ENCODE measurements at regions not wholly inside any gene's neighbourhood (a gene's known extent, or its start where the extent isn't known, plus 50 kb on each side); places are given as distances from the start of the nearest gene placed in this dataset.
"Not testable (repeated sequence)": the region's sequence is repeated elsewhere in the genome, so short reads cannot be mapped to it uniquely, and the experiment has no call there.

DNA sequence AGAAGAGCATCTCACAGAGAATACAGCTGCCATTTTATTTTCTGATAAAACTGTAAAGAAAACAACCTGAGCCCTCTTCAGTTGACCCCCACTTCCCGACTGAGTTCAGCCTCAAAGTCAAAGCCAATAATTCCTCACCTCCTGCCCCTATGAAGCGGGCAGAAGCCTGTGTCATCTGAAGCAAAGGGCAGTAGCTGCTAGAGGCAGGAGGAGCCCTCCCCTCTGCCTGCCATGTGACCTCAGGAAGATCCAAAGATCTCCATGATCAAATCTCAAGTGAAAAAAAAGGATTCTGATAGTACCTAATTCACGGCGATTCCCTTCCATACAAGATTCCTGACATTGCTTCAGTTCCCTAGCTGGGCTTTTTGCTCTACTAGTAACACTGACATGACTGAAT lies 223.1 kb upstream of the CAND1 start:
- DNase-seq: no peak

DNA sequence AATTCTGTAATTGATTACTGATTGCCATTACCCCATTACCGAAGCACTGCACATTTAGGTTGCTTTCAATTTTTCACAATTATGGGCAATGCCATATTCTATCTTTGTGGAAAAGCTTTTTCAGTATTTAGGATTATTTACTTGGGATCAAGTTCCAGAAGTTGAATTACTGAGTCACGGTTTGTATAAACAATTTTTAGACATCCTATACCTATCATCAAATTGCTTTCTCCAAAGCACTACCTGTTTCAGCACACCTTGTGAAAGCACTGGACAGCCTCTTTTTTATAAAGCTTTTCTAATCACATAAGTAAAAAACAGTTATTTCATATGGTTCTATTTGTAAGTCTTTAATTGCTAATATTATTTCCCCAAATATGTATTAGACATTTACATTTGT lies 221.5 kb upstream of the CAND1 start:
- DNase-seq: no peak

DNA sequence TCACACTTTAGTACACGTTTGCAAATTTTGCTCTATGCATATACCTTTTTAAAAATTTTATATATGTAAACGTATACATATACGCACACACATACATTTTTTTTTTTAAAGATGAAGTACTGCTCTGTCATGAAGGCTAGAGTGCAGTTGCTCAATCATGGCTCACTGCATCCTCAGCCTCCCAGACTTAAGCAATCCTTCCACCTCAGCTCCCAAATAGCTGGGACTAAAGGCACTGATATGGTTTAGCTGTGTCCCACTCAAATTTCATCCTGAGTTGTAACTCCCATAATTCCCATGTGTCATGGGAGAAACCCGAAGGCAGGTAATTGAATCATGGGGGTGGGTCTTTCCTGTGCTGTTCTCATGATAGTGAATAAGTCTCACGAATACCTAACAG lies 220.8 kb upstream of the CAND1 start:
- DNase-seq: no peak

DNA sequence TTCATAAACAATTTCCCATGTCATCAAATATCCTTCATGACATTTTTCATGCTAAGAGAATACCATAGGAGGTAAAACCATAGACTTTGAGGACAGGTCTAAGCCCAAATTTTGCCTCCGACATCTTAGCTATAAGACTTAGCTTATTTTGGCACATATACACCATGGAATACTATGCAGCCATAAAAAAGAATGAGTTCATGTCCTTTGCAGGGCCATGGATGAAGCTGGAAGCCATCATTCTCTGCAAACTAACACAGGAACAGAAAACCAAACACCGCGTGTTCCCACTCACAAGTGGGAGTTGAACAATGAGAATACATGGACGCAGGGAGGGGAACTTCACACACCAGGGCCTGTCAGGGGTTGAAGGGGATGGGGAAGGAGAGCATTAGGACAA lies 220.0 kb upstream of the CAND1 start:
- DNase-seq: not testable (repeated sequence)

DNA sequence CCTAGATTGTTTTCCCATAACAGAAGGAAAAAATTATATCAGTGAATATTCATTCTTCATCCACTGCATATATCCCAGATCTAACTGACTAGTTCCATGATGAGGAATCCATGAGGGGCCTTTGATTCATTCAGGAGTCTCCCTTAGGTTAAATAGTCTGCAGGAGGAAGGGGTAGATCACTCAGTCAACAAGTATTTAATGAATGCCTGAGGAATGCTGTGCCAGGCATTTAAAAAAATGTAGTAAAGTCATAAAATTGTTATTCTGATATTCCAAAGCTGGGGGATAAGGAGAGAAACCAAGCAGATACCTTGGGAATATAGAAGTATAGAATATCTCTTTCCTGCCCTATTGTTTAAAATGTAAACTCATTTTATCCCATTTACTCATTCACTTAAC lies 216.2 kb upstream of the CAND1 start:
- no peak for DNase-seq

DNA sequence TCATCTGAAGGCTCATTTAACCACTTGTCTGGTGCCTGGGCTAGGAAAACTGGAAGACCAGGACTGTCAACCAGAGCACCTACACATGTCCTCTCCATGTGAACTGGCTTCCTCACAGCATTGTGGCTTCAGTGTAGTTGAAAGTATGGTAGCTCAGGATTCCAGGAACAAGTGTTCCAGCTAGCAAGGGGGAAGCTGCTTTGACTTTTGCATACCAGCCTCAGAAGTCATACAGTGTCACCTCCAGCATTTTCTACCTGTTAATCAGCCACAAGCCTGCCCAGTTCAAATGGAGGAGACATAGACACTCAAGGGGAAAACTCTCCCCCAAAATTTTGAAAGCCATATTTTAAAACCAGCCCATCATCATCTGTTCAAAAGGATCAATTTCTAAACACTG lies 212.8 kb upstream of the CAND1 start:
- DNase-seq: no peak

DNA sequence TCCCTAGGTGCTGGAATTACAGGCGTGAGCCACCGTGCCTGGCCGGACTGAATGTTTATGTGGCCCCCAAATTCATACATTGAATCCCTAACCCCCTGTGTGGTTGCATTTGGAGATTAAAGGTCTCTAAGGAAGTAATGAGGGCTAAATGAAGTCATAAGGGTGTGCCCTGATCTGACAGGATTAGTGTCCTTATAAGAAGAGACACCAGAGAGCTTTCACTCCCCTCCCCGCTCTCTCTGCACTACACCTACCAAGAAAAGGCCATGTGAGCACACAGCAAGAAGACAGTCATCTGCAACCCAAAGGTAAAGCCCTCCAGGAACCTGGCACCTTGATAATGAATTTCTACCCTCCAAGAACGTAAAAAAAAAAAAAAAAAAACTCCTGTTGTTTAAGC lies 212.1 kb upstream of the CAND1 start:
- DNase-seq: no peak

DNA sequence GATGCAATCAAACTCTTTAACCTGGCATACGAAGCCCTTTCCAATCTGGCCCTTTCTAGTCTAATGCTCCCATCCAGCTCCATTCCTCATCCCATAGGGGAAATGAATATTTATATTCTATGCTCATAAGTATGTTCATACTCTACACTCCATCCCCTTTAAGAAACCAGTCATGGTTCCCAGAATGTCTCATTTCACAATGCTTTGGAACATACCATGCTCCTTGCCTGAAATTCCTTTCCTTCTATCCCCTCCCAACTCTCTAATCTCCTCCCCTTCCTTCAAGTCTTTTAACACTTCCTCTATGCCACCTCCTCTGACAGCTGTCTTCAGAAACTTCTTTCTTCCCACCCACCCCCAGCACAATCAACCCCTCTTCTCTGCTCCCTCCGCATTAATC lies 207.0 kb upstream of the CAND1 start:
- DNase-seq: no peak

DNA sequence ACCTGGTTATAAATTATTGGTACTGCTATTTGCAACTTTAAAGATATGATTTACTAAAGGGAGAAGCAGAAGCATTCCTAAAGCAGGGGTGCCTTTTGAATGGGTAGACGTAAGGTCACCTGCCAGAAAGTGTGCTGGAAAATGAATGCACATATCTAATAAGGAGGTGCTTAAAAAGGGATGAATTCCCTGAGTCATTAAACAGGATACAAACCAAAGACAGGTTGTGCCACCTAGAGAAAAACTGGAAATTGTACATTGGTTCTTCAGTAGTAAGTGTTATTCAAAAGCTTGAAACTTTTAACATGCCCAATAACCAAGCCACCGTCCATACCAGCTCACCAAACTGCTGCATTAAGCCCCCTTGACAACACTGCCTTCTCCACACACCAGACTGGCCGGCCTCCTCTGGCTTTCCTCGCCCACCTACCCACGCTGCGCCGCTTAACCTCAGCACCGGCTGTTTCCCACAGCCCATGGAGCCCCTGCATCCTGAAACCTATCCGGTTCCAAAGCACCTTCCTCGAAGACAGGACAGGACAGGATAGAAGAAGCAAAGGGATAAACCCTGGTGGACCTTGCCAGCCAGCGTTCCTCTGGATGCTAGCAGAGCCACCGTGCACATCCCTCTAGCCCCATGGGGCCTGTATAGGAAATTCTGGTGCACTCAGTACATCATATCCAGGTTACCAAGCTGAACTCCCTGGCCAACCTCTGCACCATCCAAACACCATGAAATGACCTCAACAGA lies 201.5 kb upstream of the CAND1 start:
- no peak for DNase-seq

DNA sequence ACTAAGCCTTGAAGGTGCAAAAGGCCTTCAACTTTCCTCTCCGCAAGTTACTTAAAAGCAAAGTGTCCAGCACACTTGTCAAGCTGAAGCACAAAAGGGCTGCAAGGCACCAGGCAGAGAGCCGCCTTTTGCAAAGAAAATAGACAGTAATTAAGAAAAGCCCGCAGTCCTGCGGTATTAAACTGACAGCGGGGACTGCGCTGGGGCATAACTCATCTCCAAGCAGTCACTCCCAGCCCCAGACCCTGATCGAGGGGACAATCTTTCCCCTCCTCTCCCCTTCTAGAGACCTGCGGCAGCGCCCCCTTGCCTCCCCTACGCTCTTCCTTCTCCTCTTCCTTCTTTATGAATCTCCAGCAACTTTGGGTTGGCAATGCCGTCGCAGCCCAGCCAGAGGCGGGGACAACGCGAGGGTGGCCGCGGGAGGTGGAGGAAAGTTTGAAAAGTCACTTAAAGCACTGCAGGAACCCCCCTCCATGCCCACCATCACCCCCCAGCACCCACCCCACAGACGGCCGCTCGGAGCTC lies 200.9 kb upstream of the CAND1 start:
- no peak for DNase-seq

DNA sequence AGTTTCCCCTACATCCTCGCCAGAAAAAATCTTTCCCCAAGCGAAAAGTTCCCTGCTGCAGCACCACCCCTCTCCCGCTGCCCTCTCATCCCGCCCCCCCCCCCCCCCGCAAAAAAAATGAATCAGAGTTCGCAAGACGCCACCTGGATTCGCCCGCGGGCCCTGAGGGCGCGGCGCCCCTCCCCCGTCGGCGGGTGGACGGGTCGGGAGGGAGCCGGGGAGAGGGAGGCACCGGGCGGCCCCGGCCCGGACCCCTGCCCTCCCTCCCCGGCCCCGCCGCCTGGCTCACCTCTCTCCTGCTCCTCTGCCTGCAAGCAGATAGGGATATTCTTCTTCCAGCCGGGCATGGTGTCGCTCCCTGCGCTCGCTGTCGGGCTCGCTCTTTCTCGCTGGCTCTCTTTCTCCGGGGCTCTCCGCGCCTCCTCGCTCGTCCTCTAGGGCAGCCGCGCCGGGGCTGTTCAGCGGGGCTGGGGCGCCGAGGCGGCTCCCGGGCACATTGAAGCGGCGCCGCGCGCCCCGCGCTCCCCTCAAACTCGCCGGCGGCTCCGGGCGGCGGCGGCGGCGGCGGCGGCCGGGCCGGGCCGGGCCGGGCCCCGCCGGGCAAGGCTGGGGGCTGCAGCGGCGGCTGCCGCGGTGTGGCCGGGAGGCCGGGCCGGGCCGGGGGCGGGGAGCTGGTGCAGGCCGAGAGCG lies 200.3 kb upstream of the CAND1 start:
- peak; percentile 75 for DNase-seq

DNA sequence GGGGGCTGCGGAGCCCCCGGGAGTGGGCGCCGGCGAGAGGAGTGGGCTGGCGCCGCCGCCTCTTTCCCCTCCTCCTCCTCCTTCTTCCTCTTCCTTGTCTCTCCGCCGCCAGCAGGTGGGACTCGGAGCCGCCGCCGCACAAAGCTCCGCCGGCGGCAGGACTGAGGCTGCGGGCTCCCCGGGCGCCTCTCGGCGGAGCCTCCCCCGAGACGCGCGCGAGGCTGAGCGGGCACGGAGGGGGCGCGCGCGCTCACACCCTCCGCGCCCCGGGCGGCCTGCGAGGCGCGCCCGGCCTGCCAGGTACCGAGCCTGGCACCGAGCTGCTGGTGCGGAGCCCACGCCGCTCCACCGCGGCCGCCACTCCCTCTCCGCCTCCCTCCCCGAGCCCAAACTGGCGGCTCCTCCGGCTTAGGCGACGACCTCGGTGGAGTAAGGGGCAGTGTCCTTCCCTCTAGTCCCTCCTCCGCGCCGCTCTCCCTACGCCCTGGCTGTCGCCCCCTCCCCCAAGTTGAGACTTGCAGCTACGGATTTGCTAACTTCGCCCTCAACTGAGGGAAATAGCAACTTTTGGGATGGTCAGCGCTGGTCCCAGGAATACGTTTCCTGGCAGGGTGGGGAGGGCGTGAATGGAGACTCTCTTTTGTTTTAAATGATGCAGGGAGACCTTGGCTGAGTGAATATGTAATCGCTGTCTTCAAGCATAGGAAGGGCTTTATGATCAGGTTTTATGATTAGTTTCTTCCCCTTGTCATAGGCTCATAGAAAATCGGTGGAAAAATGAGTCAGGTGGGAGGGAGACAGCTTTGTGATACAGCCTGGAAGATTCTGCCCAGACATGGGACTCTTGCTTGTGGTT lies 199.5 kb upstream of the CAND1 start:
- DNase-seq: peak; percentile 52

DNA sequence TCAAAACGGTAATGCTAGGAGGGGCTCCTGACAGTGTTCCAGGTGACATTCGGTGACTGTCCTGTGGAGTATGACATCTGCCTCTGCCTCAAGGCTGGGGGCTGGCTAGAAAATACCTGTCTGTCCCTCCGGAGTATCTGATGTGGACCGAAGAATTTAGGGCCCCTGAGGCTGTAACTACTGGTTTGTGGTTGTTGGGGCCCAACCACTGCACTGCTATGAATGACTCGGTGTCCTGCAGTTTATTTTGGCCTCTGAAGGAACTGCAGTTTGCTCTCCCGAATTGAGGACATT lies 198.9 kb upstream of the CAND1 start:
- DNase-seq: no peak

DNA sequence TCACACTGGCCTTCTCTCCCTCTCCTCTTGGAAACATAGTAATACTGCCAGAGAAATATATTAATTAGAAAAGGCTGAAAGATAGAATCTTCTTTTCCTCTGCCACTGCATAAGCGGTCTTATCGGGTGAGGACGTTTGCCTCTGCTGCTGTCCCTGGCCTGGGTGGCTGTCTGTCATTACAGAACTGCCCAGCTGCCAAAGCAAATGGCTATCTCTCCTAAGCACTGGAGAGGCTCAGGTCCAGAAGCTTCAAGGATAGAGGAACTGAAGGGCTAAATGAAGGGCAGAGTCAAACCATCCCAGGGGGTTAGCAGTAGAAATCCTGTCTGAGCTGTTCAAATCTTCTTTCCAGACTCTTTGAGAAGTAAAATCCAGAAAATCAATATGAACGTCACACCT lies 198.6 kb upstream of the CAND1 start:
- no peak for DNase-seq

DNA sequence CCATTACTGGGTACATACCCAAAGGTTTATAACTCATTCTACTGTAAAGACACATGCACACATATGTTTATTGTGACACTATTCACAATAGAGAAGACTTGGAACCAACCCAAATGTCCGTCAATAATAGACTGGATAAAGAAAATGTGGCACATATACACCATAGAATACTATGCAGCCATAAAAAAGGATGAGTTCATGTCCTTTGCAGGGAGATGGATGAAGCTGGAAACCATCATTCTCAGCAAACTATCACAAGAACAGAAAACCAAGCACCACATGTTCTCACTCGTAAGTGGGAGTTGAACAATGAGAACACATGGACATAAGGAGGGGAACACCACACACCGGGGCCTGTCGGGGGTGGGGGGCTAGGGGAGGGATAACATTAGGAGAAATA lies 196.9 kb upstream of the CAND1 start:
- DNase-seq: not testable (repeated sequence)

DNA sequence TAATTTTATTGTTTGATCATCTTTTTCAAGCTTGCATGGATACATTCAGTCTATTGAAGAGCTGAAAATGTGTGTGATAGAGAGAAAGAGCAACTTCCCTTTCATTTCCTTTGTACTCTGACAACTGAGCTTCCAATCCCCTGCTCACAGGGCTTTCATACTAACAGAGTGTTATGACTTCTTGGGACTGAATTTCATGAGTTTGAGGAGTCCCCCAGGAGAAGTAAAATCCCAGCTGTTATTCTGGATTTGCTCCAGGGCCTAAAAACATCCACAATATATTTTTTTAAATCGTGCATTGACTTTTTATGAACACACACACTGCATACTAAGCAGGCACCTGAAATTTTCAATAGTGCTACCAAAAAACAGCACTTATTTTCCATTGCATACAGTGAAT lies 195.8 kb upstream of the CAND1 start:
- peak; percentile 80 for DNase-seq

DNA sequence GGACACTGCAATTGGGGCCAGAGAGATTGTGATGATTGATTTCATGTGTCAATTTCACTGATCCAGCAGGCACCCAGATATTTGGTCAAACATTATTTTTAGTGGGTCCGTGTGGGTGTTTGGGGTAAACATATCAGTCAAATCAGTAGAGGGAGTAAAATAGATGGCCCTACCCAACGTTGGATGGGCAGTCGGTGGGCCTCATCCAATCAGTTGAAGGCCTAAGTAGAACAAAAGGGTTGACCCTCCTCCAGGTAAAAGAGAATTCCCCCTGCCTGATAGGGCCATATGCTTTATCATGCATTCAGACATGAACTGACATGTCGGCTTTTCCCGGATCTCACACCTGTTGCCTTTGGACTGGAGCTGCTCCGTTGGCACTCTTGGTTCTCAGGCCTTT lies 195.1 kb upstream of the CAND1 start:
- peak; percentile 64 for DNase-seq

DNA sequence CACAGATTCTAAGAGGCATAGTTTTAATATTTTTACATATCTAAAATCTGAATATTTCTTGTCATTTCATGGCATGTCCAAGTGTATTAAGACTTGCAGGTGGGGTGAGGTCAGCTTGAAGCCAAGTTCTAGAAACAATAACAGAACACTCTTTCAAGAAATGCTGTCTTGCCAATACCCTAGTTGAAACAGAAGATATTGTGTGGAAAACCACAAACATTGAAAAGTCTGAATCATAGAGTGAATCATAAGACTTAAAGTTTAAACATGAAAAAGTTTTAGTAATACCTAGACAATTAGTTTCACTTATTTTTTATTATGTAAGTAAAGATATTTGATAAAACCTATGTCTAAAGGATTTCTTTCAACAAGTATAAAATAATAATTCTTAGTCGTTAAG lies 191.5 kb upstream of the CAND1 start:
- DNase-seq: no peak

DNA sequence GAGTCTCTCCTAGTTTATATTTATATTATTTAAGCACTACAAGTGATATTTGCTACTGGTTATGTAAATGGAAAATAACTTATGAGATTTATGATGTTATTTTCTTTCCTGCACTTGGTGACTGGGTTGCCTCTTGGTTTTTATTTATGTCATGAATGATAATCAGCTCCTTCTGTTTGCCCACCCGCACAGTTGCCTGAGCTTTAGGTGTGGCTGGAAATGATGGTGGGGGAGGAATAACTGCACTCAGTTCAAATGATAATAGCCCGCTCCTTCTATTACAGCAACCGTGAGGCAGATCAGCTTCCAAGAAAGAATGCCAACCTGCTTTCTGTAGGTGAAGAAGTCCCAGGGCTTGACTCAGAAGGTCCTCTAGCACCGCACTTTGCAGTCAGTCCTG lies 190.2 kb upstream of the CAND1 start:
- no peak for DNase-seq

DNA sequence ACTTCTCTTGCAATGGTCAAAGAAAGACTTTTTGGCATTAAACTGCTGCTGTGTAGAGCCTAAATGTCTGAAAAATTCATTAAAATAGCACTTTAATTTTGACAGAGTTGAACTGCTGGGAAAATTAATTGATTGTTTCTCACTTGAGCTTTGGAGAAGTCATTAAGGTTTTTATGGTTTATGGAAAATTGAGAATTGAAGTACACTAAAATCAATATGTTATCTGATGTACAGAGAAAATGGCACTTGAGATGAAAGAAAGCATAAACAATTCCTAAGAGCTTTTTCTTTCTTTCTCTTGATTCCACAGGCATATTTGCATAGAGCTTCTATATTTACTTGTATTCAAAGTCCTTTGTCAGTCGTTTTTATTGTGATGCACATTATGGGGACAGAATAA lies 188.5 kb upstream of the CAND1 start:
- no peak for DNase-seq

DNA sequence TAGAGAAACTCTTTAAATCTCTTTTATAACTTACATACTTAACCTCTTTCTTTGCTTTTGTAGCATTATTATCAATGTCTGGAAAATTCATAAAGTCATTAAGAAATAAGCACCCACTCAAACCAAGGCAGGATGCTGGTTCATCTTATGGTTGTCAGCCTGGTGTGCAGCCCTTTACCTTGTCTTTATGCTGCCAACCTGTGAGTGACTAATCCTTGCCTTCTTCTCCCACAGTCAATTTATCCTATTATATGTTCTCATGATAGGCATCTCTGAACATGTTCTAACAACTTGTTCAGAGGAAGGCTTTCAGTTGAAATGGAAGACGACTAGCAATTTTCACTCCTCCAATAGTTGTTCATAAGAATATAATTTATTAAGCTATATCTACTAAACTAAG lies 186.9 kb upstream of the CAND1 start:
- no peak for DNase-seq

DNA sequence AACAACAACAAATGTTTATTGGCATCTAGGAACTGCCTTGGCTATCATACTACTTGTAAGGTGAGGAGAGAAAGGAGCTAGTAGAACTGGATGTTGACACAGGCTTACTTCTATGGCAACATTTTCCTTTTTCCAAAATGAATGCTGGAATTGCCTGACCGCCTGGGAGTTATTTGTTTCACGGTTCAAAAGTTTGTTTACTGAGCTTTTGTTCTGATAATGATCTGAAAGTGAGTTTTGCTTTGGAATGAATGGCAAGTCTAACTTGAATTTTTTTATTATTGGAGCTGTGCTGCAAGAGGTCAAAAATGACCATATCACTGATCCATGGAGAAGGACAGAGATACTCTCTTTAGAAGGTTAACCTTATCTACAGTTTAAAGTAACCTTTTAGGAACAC lies 183.5 kb upstream of the CAND1 start:
- no peak for DNase-seq

DNA sequence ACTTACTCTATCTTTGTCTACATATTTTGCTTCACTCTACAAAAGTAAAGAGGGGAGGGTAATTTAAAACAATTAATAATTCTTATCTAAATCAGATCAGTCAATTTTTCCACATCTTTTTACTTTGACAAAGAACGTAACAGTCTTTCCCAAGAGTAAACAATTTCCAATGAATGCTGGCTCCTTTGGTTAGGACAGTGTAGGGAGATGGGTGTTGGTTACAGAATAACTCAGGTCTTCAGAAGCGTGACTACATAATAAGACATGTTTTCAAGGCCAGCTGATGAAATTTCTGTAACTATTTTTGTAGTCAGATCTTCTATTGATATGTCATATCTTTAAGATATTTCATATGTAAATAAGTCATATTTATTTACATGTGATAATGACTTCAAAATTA lies 183.0 kb upstream of the CAND1 start:
- DNase-seq: no peak

All from NCI-H2171 treated with DMSO at 0.1 percent for 48 hours (cell line).